IPS DF 4.7 (cell line): ENCODE measurements at regions not wholly inside any gene's neighbourhood (a gene's known extent, or its start where the extent isn't known, plus 50 kb on each side); places are given as distances from the start of the nearest gene placed in this dataset.
"Not testable (repeated sequence)": the region's sequence is repeated elsewhere in the genome, so short reads cannot be mapped to it uniquely, and the experiment has no call there.

Experiments used
- DNase-seq: peaks from one replicate; pipeline ENCODE4 v3.0.0-alpha.2; 2013; ENCODE audit warnings: low spot score; ENCODE audit errors: extremely low read depth

- DNase-seq: not testable (repeated sequence)
These were observed 223.1 kb upstream of the NBPF12 start for GRCh38 chr1:146715054-146715453.

DNA sequence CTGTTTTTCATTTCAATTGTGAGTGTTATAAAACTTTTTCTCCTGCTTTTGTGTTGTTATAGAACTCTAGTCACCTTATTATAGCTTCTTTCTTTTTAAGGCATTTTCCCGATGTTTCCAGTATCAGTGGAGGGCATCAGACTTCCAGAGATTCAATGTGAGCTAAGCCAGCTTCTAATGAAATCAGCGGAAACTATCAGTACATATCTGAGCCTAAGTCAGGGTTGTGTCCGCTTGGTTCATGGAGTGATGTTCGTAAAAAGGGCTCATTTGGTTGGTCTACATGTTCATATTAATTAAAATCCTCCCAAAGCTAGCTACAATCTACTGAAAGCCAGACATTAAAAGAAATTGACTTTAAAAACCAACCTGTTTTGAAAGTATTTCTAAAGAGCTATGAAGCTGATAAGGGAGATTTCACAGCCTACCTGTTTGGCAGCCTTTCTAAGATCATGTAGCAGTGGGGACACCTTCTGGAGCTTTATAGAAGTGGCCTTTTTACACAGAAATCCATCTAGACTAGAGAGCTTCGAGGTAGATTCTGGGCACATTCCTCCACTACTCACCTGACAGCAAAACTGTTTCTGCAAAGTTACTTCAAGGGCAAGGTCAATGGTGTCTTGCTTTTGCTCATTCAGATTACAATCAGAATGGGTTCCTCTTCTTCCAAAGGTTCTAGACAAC lies 227.1 kb upstream of the NBPF12 start:
- DNase-seq: peak; percentile 22

DNA sequence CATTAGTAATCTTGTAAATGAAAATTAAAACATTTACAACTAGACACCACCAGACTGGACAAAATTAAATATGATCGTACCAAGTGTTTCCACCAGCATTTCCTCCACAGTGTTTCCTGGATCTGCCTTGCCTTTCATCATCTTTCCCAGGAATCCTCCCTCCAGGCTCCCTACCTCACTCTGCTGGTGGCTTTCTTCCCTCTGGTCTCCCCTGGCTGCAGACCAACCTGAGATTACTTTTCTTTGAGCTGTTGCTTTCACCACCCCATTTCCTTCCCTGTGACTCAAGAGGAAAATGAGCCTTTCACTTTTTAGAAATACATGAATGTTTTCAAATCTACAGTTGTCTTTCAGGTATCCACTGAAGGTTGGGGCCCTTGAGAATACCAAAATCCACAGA lies 228.8 kb upstream of the NBPF12 start:
- DNase-seq: not testable (repeated sequence)

- DNase-seq: not testable (repeated sequence)
These were observed 233.9 kb upstream of the NBPF12 start for GRCh38 chr1:146704162-146704724.

- not testable (repeated sequence) for DNase-seq
These were observed 236.8 kb upstream of the NBPF12 start for GRCh38 chr1:146701320-146701719.

DNA sequence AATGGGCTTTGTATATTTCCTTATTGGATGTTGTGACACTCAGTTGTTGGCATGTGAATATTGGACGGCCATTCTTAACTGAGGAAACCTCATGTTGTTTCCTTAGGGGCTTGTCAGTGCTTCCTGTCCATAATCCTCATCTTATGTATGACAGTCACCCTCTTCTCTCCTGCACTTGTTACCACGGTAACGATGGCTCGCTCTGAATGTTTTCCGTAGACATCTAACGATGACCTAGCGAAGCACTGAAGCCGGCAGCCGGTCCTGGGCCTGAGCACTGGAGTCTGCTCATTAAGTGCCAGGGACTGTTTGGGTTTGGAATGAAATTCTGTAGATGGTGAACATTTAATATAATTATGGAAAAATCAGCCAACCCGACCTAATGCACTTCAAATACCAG lies 242.7 kb upstream of the NBPF12 start:
- DNase-seq: not testable (repeated sequence)

GRCh38 chr1:146691798-146692197 lies 246.3 kb upstream of the NBPF12 start:
- DNase-seq: not testable (repeated sequence)

GRCh38 chr1:146688893-146689292 lies 249.2 kb upstream of the NBPF12 start:
- DNase-seq: not testable (repeated sequence)

- DNase-seq: not testable (repeated sequence)
These were observed 251.3 kb upstream of the NBPF12 start for GRCh38 chr1:146686777-146687366.

GRCh38 chr1:146683126-146683429 lies 255.0 kb upstream of the NBPF12 start:
- not testable (repeated sequence) for DNase-seq

- DNase-seq: peak; percentile 41
These were observed 255.6 kb upstream of the NBPF12 start for GRCh38 chr1:146682227-146683125.

DNA sequence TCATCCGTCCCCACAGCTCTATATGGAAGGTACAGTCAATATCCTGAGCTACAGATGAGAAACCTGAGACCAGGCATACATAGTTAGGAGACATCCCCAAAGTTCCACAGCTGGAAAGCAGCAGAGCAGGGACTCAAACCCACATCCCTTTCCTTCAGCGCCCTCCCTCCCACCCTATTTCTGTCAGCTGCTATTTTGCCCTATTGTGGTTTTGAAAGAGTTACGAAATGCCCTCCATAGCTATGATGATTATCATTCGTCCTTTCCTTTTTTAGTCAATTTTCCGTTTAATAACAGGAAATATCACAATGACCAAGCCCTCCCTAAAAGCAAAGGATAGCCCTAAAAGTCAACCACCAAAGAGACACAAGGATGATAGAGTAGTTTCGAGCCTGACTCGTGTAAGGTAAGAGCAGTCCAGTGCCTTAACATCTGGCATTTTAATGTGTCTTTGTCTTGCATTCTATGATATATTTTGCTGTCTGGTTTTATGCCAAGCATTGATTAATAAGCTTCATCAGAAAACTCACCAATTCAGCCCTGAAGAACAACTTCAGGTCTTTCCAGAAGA lies 264.3 kb upstream of the NBPF12 start:
- DNase-seq: not testable (repeated sequence)

DNA sequence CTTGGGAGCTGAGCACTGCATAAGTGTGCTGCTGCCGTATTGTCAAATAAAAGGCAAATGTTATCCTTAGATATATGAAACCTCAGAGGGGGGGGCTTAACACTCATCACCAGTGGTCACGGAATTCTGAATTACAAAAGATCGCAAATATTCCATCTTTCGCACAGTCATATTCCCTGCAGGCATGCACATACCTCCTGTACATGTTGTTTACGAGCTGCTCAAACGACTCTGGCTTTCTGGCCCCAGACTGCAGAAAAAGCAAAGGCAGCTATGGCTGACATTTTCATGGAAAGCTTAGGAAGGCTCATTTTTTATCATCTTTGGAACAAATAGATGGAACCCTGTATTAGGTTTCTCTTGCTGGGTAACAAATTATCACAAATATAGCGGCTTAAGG lies 265.5 kb upstream of the NBPF12 start:
- not testable (repeated sequence) for DNase-seq

- DNase-seq: not testable (repeated sequence)
These were observed 266.5 kb upstream of the NBPF12 start for GRCh38 chr1:146671588-146671987.

DNA sequence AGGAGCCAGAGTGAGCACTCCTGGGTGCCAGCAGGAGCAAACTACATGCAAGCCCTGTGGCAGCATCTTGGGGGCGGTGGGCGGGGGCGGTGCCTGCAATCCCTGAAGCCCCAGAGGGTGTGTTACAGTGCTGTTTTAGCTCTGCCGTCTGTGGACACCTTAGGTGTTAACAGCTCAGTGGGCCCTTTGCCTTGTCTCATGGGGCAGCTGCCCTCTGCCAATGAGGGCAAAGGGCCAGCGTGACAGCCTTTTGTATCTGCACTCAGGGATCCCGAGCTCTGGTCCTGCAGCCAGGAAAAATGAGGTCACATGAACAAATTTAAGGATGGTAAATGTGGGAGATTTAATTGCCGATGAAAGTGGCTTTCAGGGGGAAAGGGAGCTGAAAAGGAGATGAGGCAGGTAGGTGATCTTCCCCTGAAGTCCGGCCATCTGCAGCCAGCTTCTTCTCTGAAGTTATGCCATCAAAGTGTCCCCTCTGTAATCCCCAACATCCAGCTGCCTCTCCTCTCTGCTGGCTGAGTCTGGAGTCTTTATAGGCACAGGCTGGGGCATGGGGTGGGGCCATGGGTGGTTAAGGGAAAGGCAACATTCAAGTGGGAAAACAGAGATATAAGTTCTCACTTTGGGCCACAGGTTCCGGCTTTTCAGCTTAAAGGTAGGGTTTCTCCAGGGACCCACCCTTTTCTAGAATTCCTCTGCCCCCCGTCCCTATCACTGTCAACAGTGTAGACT lies 267.1 kb upstream of the NBPF12 start:
- not testable (repeated sequence) for DNase-seq

DNA sequence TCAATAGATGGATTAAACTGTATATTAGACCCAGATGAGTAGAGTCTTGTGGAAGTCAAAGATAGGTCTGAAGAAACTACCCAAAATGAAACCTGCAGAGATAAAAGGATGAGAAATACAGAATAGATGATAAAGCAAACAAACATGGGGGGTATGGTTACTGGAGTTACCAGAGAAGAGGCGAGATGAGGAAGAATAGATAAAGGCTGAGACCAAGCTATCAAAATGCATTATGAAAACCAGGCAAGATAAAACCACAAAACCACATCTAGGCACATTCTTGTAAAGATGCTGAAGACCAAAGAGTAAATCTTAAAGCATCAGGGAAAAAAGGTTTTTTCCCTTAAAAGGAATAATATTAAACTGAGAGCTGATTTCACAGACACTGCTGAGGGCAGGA lies 271.8 kb upstream of the NBPF12 start:
- DNase-seq: not testable (repeated sequence)

- not testable (repeated sequence) for DNase-seq
These were observed 277.9 kb upstream of the NBPF12 start for GRCh38 chr1:146660242-146660641.

GRCh38 chr1:146656356-146657060 lies 281.6 kb upstream of the NBPF12 start:
- not testable (repeated sequence) for DNase-seq

DNA sequence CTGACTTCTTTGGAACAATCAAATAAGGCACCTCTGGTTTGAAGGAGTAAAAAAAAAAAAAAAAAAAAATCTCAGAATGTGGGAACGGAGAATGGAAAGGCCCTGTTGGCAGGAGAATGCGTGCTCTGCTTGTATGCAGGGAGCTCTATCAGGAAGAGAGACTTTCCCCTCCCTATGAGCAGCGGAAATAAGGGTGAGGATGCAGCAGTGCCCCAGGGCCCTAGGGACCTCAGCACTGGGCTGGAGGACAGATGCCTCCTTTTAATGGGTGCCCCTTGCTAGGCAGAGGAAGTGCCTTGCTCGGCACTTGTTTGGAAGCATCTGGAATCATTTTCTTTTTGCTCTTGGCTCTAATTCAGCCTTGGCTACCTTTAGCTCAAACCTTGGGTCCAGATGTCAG lies 283.4 kb upstream of the NBPF12 start:
- DNase-seq: not testable (repeated sequence)

GRCh38 chr1:146645978-146646604 lies 292.0 kb upstream of the NBPF12 start:
- not testable (repeated sequence) for DNase-seq
